ENCODE measurements at regions not wholly inside any gene's neighbourhood (a gene's known extent, or its start where the extent isn't known, plus 50 kb on each side); places are given as distances from the start of the nearest gene placed in this dataset.

- H3K9me2 ChIP-seq (ENCODE audit: insufficient read depth, low read length): no peaks in the 10 kb centered on the region
- H3K4me2 ChIP-seq (ENCODE audit: low read length): no peak overlapping the region
- BruUV-seq (replicated peaks): no TSS peak
- no peak overlapping the region for H3K27ac ChIP-seq (ENCODE audit: low read depth, low read length, poor library complexity, severe bottlenecking)
- H3K4me3 ChIP-seq (ENCODE audit: low read depth, low read length, poor library complexity, severe bottlenecking): no peak overlapping the region
- no peak for DNase-seq (ENCODE audit: low spot score)
- no peak for TF ChIP-seq CTCF (conservative IDR thresholded peaks at IDR 0.05; ENCODE audit: low read length)
- POLR2A ChIA-PET: no interaction called here
- no peaks in the 10 kb centered on the region for H3K4me1 ChIP-seq (ENCODE audit: insufficient read depth, low read length, poor library complexity, severe bottlenecking)
- intact Hi-C loops (cut with micrococcal nuclease; ENCODE audit: unreplicated experiment): no loop called here
- H2AFZ ChIP-seq (ENCODE audit: low read length): no peak overlapping the region
- no peaks in the 10 kb centered on the region for H4K20me1 ChIP-seq (ENCODE audit: insufficient read depth, low read length)
- H3K79me2 ChIP-seq (ENCODE audit: insufficient read depth, low read depth, low read length): no peaks in the 10 kb centered on the region
- CTCF ChIA-PET (ENCODE audit: unreplicated experiment): no interaction called here
- no peaks in the 10 kb centered on the region for H3K9me3 ChIP-seq (ENCODE audit: low read length)
- H3K36me3 ChIP-seq (ENCODE audit: insufficient read depth, low read length): no peaks in the 10 kb centered on the region
Observed at GRCh38 chr4:35464964-35465528, 779.3 kb downstream of the ARAP2 start.

- Histone ChIP-seq H3K79me2 (ENCODE audit: insufficient read depth, low read depth, low read length) (no peaks in the 10 kb centered on the region), H2AFZ (ENCODE audit: low read length) (no peak overlapping the region), H3K4me1 (ENCODE audit: insufficient read depth, low read length, poor library complexity, severe bottlenecking) (no peaks in the 10 kb centered on the region), H3K36me3 (ENCODE audit: insufficient read depth, low read length) (no peaks in the 10 kb centered on the region), H3K9me2 (ENCODE audit: insufficient read depth, low read length) (no peaks in the 10 kb centered on the region), H3K27ac (ENCODE audit: low read depth, low read length, poor library complexity, severe bottlenecking) (no peak overlapping the region), H3K4me3 (ENCODE audit: low read depth, low read length, poor library complexity, severe bottlenecking) (no peak overlapping the region), H3K9me3 (ENCODE audit: low read length) (no peaks in the 10 kb centered on the region), H3K4me2 (ENCODE audit: low read length) (no peak overlapping the region), H4K20me1 (ENCODE audit: insufficient read depth, low read length) (no peaks in the 10 kb centered on the region)
- ChIA-PET CTCF (ENCODE audit: unreplicated experiment) (no interaction called here), POLR2A (no interaction called here)
- DNase-seq (ENCODE audit: low spot score): no peak
- TF ChIP-seq EZH2phosphoT487 (IDR thresholded peaks at IDR 0.05; ENCODE audit: borderline replicate concordance, low read depth, low read length): no peak
- no peak for TF ChIP-seq CTCF (conservative IDR thresholded peaks at IDR 0.05; ENCODE audit: low read length)
- no TSS peak for BruUV-seq (replicated peaks)
- intact Hi-C loops (cut with micrococcal nuclease; ENCODE audit: unreplicated experiment): no loop called here
Observed at GRCh38 chr4:35491093-35491492, 753.2 kb downstream of the ARAP2 start.

GRCh38 chr4:35493977-35494376 is 750.3 kb downstream of the ARAP2 start:
- no peak overlapping the region for H3K4me2 ChIP-seq (ENCODE audit: low read length)
- H3K36me3 ChIP-seq (ENCODE audit: insufficient read depth, low read length): no peaks in the 10 kb centered on the region
- no peaks in the 10 kb centered on the region for H4K20me1 ChIP-seq (ENCODE audit: insufficient read depth, low read length)
- no peak overlapping the region for H3K27ac ChIP-seq (ENCODE audit: low read depth, low read length, poor library complexity, severe bottlenecking)
- H3K9me3 ChIP-seq (ENCODE audit: low read length): no peaks in the 10 kb centered on the region
- no peaks in the 10 kb centered on the region for H3K9me2 ChIP-seq (ENCODE audit: insufficient read depth, low read length)
- CTCF ChIA-PET (ENCODE audit: unreplicated experiment): interaction anchor here (0.6 kb wide), 1 partner anchor 1735 kb away, joined by 3 read pairs; no protein-coding TSS in a partner anchor
- H3K4me1 ChIP-seq (ENCODE audit: insufficient read depth, low read length, poor library complexity, severe bottlenecking): no peaks in the 10 kb centered on the region
- DNase-seq (ENCODE audit: low spot score): no peak
- H2AFZ ChIP-seq (ENCODE audit: low read length): no peak overlapping the region
- H3K4me3 ChIP-seq (ENCODE audit: low read depth, low read length, poor library complexity, severe bottlenecking): no peak overlapping the region
- TF ChIP-seq EZH2phosphoT487 (IDR thresholded peaks at IDR 0.05; ENCODE audit: borderline replicate concordance, low read depth, low read length) (no peak), CTCF (conservative IDR thresholded peaks at IDR 0.05; ENCODE audit: low read length) (no peak)
- intact Hi-C loops (cut with micrococcal nuclease; ENCODE audit: unreplicated experiment): no loop called here
- POLR2A ChIA-PET: interaction anchor here (2.0 kb wide), 1 partner anchor 10 kb away, joined by 4 read pairs; no protein-coding TSS in a partner anchor
- no peaks in the 10 kb centered on the region for H3K79me2 ChIP-seq (ENCODE audit: insufficient read depth, low read depth, low read length)
- no TSS peak for BruUV-seq (replicated peaks)
